HCT116 (cell line): ENCODE measurements at regions not wholly inside any gene's neighbourhood (a gene's known extent, or its start where the extent isn't known, plus 50 kb on each side); places are given as distances from the start of the nearest gene placed in this dataset.

Experiments used
- EZH2 ChIP-seq: fragments of 200-600 bp; sonication (generic); IDR thresholded peaks from 2 replicates; pipeline ENCODE4 v1.6.1; 2017; ENCODE audit warnings: antibody characterized with exemption, mixed run types
- POLR2A ChIP-seq: IDR thresholded peaks from 2 replicates; pipeline ENCODE4 v1.7.0; 2011; ENCODE audit warnings: borderline replicate concordance; ENCODE audit not compliant: insufficient read depth, insufficient read length; ENCODE audit errors: extremely low read depth
- TF ChIP-seq, protein P1 (sequence below), 3 experiments: fragments of 200-600 bp in 1 of 3; sonication (generic) in 1 of 3; IDR thresholded peaks in 2 of 3; conservative IDR thresholded peaks in 1 of 3; 2 replicates each; pipeline ENCODE4 v1.5.1; 2012 to 2017; ENCODE audit warnings: low read depth in 2 of 3, low read length in 2 of 3, antibody characterized with exemption in 1 of 3, borderline replicate concordance in 1 of 3, control low read depth in 1 of 3, mild to moderate bottlenecking in 1 of 3, mixed read lengths in 1 of 3, mixed run types in 1 of 3, moderate library complexity in 1 of 3; ENCODE audit not compliant: insufficient read depth in 1 of 3

DNA sequence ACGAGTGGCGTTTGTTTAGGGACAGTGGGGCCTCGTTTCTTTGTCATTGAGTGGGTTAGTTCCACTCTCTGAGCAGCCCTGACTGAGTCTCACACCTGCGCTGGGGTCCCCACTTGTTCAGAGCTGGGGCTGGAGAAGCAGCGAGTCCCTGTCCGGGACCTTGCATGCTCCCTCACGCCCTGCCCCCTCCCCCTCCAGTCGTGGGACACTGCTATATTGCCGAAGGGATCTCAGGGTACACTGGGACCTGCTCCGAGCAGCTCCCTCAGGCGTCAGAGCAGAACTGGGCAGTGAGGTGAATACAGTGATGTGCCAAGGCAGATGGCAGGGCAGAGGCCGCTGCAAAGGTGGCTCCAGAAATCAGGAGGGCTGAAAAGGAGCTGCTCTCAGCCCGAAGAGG, 59.9 kb upstream of the KLF13 start:
- TF ChIP-seq EZH2 (no peak), POLR2A (no peak)
- TF ChIP-seq, protein P1, sequence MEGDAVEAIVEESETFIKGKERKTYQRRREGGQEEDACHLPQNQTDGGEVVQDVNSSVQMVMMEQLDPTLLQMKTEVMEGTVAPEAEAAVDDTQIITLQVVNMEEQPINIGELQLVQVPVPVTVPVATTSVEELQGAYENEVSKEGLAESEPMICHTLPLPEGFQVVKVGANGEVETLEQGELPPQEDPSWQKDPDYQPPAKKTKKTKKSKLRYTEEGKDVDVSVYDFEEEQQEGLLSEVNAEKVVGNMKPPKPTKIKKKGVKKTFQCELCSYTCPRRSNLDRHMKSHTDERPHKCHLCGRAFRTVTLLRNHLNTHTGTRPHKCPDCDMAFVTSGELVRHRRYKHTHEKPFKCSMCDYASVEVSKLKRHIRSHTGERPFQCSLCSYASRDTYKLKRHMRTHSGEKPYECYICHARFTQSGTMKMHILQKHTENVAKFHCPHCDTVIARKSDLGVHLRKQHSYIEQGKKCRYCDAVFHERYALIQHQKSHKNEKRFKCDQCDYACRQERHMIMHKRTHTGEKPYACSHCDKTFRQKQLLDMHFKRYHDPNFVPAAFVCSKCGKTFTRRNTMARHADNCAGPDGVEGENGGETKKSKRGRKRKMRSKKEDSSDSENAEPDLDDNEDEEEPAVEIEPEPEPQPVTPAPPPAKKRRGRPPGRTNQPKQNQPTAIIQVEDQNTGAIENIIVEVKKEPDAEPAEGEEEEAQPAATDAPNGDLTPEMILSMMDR (IDR thresholded peaks at IDR 0.05 in 2 of 3, conservative IDR thresholded peaks at IDR 0.05 in 1 of 3; ENCODE audit: borderline replicate concordance in 1 of 3, insufficient read depth in 1 of 3, low read depth in 2 of 3, low read length in 2 of 3), result no peak
